ENCODE measurements at regions not wholly inside any gene's neighbourhood (a gene's known extent, or its start where the extent isn't known, plus 50 kb on each side); places are given as distances from the start of the nearest gene placed in this dataset.

DNA sequence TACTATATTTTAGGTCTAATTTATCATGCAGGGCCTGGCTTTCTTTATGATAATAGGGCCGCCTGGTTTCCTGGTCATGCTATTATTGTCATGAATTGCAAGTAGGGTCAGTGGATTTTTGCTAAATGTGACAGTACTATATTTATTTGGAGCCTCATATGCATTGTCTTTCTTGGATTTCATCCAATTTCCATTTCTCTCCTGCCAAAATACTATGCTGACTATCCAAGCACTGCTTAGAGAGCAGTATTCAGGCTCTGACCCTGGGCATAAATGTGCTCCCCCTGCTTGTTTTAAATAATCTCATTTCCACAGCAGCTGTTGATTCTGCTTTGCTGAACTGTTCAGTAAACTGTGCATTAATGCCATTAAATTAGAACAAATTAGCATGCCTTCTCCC, 269.3 kb downstream of the GPM6A start:
- no peak for TF ChIP-seq POLR2A (IDR thresholded peaks at IDR 0.05)
- TF ChIP-seq, protein P1, sequence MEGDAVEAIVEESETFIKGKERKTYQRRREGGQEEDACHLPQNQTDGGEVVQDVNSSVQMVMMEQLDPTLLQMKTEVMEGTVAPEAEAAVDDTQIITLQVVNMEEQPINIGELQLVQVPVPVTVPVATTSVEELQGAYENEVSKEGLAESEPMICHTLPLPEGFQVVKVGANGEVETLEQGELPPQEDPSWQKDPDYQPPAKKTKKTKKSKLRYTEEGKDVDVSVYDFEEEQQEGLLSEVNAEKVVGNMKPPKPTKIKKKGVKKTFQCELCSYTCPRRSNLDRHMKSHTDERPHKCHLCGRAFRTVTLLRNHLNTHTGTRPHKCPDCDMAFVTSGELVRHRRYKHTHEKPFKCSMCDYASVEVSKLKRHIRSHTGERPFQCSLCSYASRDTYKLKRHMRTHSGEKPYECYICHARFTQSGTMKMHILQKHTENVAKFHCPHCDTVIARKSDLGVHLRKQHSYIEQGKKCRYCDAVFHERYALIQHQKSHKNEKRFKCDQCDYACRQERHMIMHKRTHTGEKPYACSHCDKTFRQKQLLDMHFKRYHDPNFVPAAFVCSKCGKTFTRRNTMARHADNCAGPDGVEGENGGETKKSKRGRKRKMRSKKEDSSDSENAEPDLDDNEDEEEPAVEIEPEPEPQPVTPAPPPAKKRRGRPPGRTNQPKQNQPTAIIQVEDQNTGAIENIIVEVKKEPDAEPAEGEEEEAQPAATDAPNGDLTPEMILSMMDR (IDR thresholded peaks at IDR 0.05), result no peak
- TF ChIP-seq EP300 (IDR thresholded peaks at IDR 0.05), result no peak

All from tibial nerve (tissue), 4 donors.